DOHH2 (cell line): ENCODE measurements at regions not wholly inside any gene's neighbourhood (a gene's known extent, or its start where the extent isn't known, plus 50 kb on each side); places are given as distances from the start of the nearest gene placed in this dataset.

Source experiments
- CTCF ChIP-seq: fragments of 200-600 bp; sonication (generic); IDR thresholded peaks from one replicate; pipeline ENCODE4 v1.5.1; 2014; ENCODE audit warnings: antibody characterized with exemption, mild to moderate bottlenecking, low read depth, low read length; ENCODE audit not compliant: poor library complexity, severe bottlenecking
- EZH2phosphoT487 ChIP-seq: fragments of 200-600 bp; sonication (generic); IDR thresholded peaks from 2 replicates; pipeline ENCODE4 v1.6.1; 2017; ENCODE audit warnings: borderline replicate concordance, mild to moderate bottlenecking, antibody characterized with exemption, low read length, moderate library complexity, mixed read lengths

- no peak for TF ChIP-seq CTCF
- no peak for TF ChIP-seq EZH2phosphoT487
Observed at GRCh38 chr10:91049296-91049987, 128.6 kb upstream of the ANKRD1 start.
